ENCODE measurements at regions not wholly inside any gene's neighbourhood (a gene's known extent, or its start where the extent isn't known, plus 50 kb on each side); places are given as distances from the start of the nearest gene placed in this dataset.

- H3K27ac ChIP-seq (ENCODE audit: low read length) = no peak overlapping the region
- H4K20me1 ChIP-seq (ENCODE audit: insufficient read depth, low read length) = no peaks in the 10 kb centered on the region
- H3K36me3 ChIP-seq (replicated peaks; ENCODE audit: insufficient read depth, low read length) = no peaks in the 10 kb centered on the region
- no peak overlapping the region for H3K4me3 ChIP-seq (ENCODE audit: low read length)
- TF ChIP-seq EZH2phosphoT487 (IDR thresholded peaks at IDR 0.05; ENCODE audit: low read length) (no peak), CTCF (IDR thresholded peaks at IDR 0.05; ENCODE audit: low read length) (no peak), EZH2 (optimal IDR thresholded peaks at IDR 0.05; ENCODE audit: low read depth, low read length) (no peak)
- H3F3A ChIP-seq (ENCODE audit: insufficient read depth, low read length) = no peaks in the 10 kb centered on the region
- H2AFZ ChIP-seq (ENCODE audit: low read length) = no peak overlapping the region
- no peak for DNase-seq
- H3K27me3 ChIP-seq (replicated peaks; ENCODE audit: insufficient read depth, low read length) = no peaks in the 10 kb centered on the region
- H3K9me2 ChIP-seq (replicated peaks; ENCODE audit: insufficient read depth, low read length) = no peaks in the 10 kb centered on the region
- H3K4me2 ChIP-seq (ENCODE audit: low read depth, low read length) = no peak overlapping the region
- H3K9ac ChIP-seq (ENCODE audit: low read length) = no peak overlapping the region
- no peaks in the 10 kb centered on the region for H3K4me1 ChIP-seq (ENCODE audit: low read length)
- H3K79me2 ChIP-seq (ENCODE audit: low read length) = no peaks in the 10 kb centered on the region
- no peaks in the 10 kb centered on the region for H3K9me3 ChIP-seq (replicated peaks; ENCODE audit: insufficient read depth, low read length)
These were observed 258.3 kb downstream of the C3orf38 start for GRCh38 chr3:88408097-88408496.

- TF ChIP-seq EZH2 (optimal IDR thresholded peaks at IDR 0.05; ENCODE audit: low read depth, low read length) = no peak
- TF ChIP-seq CTCF (IDR thresholded peaks at IDR 0.05; ENCODE audit: low read length) = no peak
- TF ChIP-seq EZH2phosphoT487 (IDR thresholded peaks at IDR 0.05; ENCODE audit: low read length) = no peak
- Histone ChIP-seq H3K9me2 (replicated peaks; ENCODE audit: insufficient read depth, low read length) (no peaks in the 10 kb centered on the region), H3K27me3 (replicated peaks; ENCODE audit: insufficient read depth, low read length) (no peaks in the 10 kb centered on the region), H3F3A (ENCODE audit: insufficient read depth, low read length) (no peaks in the 10 kb centered on the region), H3K79me2 (ENCODE audit: low read length) (no peaks in the 10 kb centered on the region), H3K4me2 (ENCODE audit: low read depth, low read length) (no peak overlapping the region), H3K27ac (ENCODE audit: low read length) (no peak overlapping the region), H3K4me1 (ENCODE audit: low read length) (no peaks in the 10 kb centered on the region), H3K36me3 (replicated peaks; ENCODE audit: insufficient read depth, low read length) (no peaks in the 10 kb centered on the region), H3K9ac (ENCODE audit: low read length) (no peak overlapping the region), H3K4me3 (ENCODE audit: low read length) (no peak overlapping the region), H3K9me3 (replicated peaks; ENCODE audit: insufficient read depth, low read length) (no peaks in the 10 kb centered on the region), H2AFZ (ENCODE audit: low read length) (no peak overlapping the region), H4K20me1 (ENCODE audit: insufficient read depth, low read length) (no peaks in the 10 kb centered on the region)
- no peak for DNase-seq
These were observed 259.2 kb downstream of the C3orf38 start for GRCh38 chr3:88408935-88409334.

- DNase-seq = no peak
- H3F3A ChIP-seq (ENCODE audit: insufficient read depth, low read length) = no peaks in the 10 kb centered on the region
- H3K79me2 ChIP-seq (ENCODE audit: low read length) = no peaks in the 10 kb centered on the region
- H3K27ac ChIP-seq (ENCODE audit: low read length) = no peak overlapping the region
- no peak overlapping the region for H3K4me2 ChIP-seq (ENCODE audit: low read depth, low read length)
- no peaks in the 10 kb centered on the region for H3K27me3 ChIP-seq (replicated peaks; ENCODE audit: insufficient read depth, low read length)
- no peak for TF ChIP-seq EZH2 (optimal IDR thresholded peaks at IDR 0.05; ENCODE audit: low read depth, low read length)
- no peak for TF ChIP-seq EZH2phosphoT487 (IDR thresholded peaks at IDR 0.05; ENCODE audit: low read length)
- TF ChIP-seq CTCF (IDR thresholded peaks at IDR 0.05; ENCODE audit: low read length) = no peak
- no peaks in the 10 kb centered on the region for H3K9me2 ChIP-seq (replicated peaks; ENCODE audit: insufficient read depth, low read length)
- no peak overlapping the region for H2AFZ ChIP-seq (ENCODE audit: low read length)
- no peaks in the 10 kb centered on the region for H3K36me3 ChIP-seq (replicated peaks; ENCODE audit: insufficient read depth, low read length)
- H3K9ac ChIP-seq (ENCODE audit: low read length) = no peak overlapping the region
- H3K4me1 ChIP-seq (ENCODE audit: low read length) = no peaks in the 10 kb centered on the region
- no peak overlapping the region for H3K4me3 ChIP-seq (ENCODE audit: low read length)
- H3K9me3 ChIP-seq (replicated peaks; ENCODE audit: insufficient read depth, low read length) = no peaks in the 10 kb centered on the region
- H4K20me1 ChIP-seq (ENCODE audit: insufficient read depth, low read length) = no peaks in the 10 kb centered on the region
These were observed 260.5 kb downstream of the C3orf38 start for GRCh38 chr3:88410259-88410658.

Measured in MM.1S (cell line).